HCT116 (cell line): ENCODE measurements at regions not wholly inside any gene's neighbourhood (a gene's known extent, or its start where the extent isn't known, plus 50 kb on each side); places are given as distances from the start of the nearest gene placed in this dataset.

Source experiments
- ATAC-seq: fragments of 200-7000 bp; cut with Tn5 transposase; 2 replicates; pipeline ENCODE4 v1.9.1; 2020; ENCODE audit warnings: mild to moderate bottlenecking, moderate library complexity
- BruUV-seq: library from RNA; stranded (reverse); fragments of 400-500 nt; replicated peaks from 2 replicates; lab custom pipeline; 2021; lab: Mats Ljungman, UMichigan
- CTCF ChIA-PET: fragments of 300-600 bp; sonication (Branson Sonifier 250); formaldehyde crosslinking; loops from one replicate; lab custom pipeline; 2021; ENCODE audit warnings: antibody characterized with exemption; lab: Charles Lee
- POLR2A ChIA-PET: fragments of 300-600, 350-600 bp; sonication (Branson Sonifier 250); formaldehyde crosslinking; loops from one replicate; lab custom pipeline; 2021; ENCODE audit warnings: antibody characterized with exemption; lab: Charles Lee
- RAD21 ChIA-PET, 2 experiments: fragments of 300-600 bp; sonication (Branson Sonifier 250); formaldehyde crosslinking; loops; one replicate each; lab custom pipeline; 2023; ENCODE audit warnings: low total read pairs in 2 of 2; ENCODE audit not compliant: uncharacterized antibody in 2 of 2, unreplicated experiment in 2 of 2, low non-redundant PET in 1 of 2; lab: Charles Lee
- DNase-seq: peaks from one replicate; pipeline ENCODE4 v3.0.0-alpha.2; 2010; ENCODE audit warnings: low read depth, low spot score
- H2AFZ ChIP-seq: fragments of 200-600 bp; shearing (Covaris generic), sonication (generic); 2 replicates; pipeline ENCODE4 v1.6.1; 2017; ENCODE audit warnings: low read depth, mixed run types, mixed read lengths, antibody characterized with exemption, low read length; ENCODE audit not compliant: poor library complexity, severe bottlenecking
- H3K27ac ChIP-seq: 2 replicates; pipeline ENCODE4 v1.5.1; 2012; ENCODE audit warnings: low read depth, low read length
- H3K27me3 ChIP-seq: fragments of 200-600 bp; sonication (generic); 2 replicates; pipeline ENCODE4 v1.6.1; 2016; ENCODE audit warnings: mixed run types, low read length, mixed read lengths; ENCODE audit not compliant: insufficient read depth
- H3K36me3 ChIP-seq, 2 experiments: fragments of 200-500 bp in 1 of 2; fragments of 200-600 bp in 1 of 2; sonication (Bioruptor generic) in 1 of 2; sonication (generic) in 1 of 2; 2 replicates each; pipeline versions ENCODE4 v1.5.1 to v1.6.1; 2014 to 2016; ENCODE audit warnings: low read length in 2 of 2, inconsistent platforms in 1 of 2, mixed read lengths in 1 of 2, mixed run types in 1 of 2; ENCODE audit not compliant: insufficient read depth in 2 of 2, control insufficient read depth in 1 of 2
- H3K4me1 ChIP-seq, 2 experiments: fragments of 200-600 bp in 1 of 2; sonication (generic) in 1 of 2; 2 replicates each; pipeline versions ENCODE4 v1.5.1 to v1.6.1; 2012 to 2017; ENCODE audit warnings: low read length in 2 of 2, inconsistent platforms in 1 of 2, mild to moderate bottlenecking in 1 of 2, mixed read lengths in 1 of 2, mixed run types in 1 of 2, moderate library complexity in 1 of 2; ENCODE audit not compliant: insufficient read depth in 2 of 2, control insufficient read depth in 1 of 2
- H3K4me2 ChIP-seq: fragments of 200-600 bp; sonication (generic); 2 replicates; pipeline ENCODE4 v1.6.1; 2017; ENCODE audit warnings: mixed run types, low read length, mixed read lengths
- H3K4me3 ChIP-seq, 2 experiments: fragments of 200-600 bp in 1 of 2; sonication (generic) in 1 of 2; replicated peaks in 1 of 2; 2 replicates each; pipeline ENCODE4 v1.5.1; 2011 to 2016; ENCODE audit warnings: low read length in 2 of 2, control low read depth in 1 of 2, low read depth in 1 of 2, mild to moderate bottlenecking in 1 of 2, mixed read lengths in 1 of 2, mixed run types in 1 of 2
- H3K79me2 ChIP-seq: fragments of 200-600 bp; sonication (generic); 2 replicates; pipeline ENCODE4 v1.6.1; 2017; ENCODE audit warnings: mild to moderate bottlenecking, mixed run types, low read length, moderate library complexity, mixed read lengths; ENCODE audit not compliant: insufficient read depth
- H3K9ac ChIP-seq: fragments of 200-600 bp; sonication (generic); 2 replicates; pipeline ENCODE4 v1.6.1; 2016; ENCODE audit warnings: low read length, mixed read lengths
- H3K9me2 ChIP-seq: fragments of 200-600 bp; sonication (generic), shearing (Covaris generic); 2 replicates; pipeline ENCODE4 v1.6.1; 2017; ENCODE audit warnings: mixed run types, mild to moderate bottlenecking, moderate library complexity; ENCODE audit not compliant: insufficient read depth
- H3K9me3 ChIP-seq, 2 experiments: fragments of 200-500 bp in 1 of 2; fragments of 200-600 bp in 1 of 2; sonication (Bioruptor generic) in 1 of 2; sonication (generic) in 1 of 2; 2 replicates each; pipeline ENCODE4 v1.6.1; 2014 to 2017; ENCODE audit warnings: low read length in 2 of 2, mixed read lengths in 2 of 2, inconsistent platforms in 1 of 2, low read depth in 1 of 2, mild to moderate bottlenecking in 1 of 2, mixed run types in 1 of 2, moderate library complexity in 1 of 2; ENCODE audit not compliant: control insufficient read depth in 1 of 2, insufficient read depth in 1 of 2
- H4K20me1 ChIP-seq: fragments of 200-600 bp; sonication (generic), shearing (Covaris generic); 2 replicates; pipeline ENCODE4 v1.6.1; 2017; ENCODE audit warnings: mixed run types, mild to moderate bottlenecking, moderate library complexity; ENCODE audit not compliant: insufficient read depth
- CBX3 ChIP-seq: IDR thresholded peaks from 2 replicates; pipeline ENCODE4 v1.6.1; 2012; ENCODE audit warnings: low read depth
- CEBPB ChIP-seq: IDR thresholded peaks from 2 replicates; pipeline ENCODE4 v1.6.1; 2012; ENCODE audit warnings: low read depth
- CTCF ChIP-seq, 3 experiments: fragments of 200-600 bp in 1 of 3; sonication (generic) in 1 of 3; IDR thresholded peaks in 2 of 3; conservative IDR thresholded peaks in 1 of 3; 2 replicates each; pipeline ENCODE4 v1.5.1; 2012 to 2017; ENCODE audit warnings: low read depth in 2 of 3, low read length in 2 of 3, antibody characterized with exemption in 1 of 3, borderline replicate concordance in 1 of 3, control low read depth in 1 of 3, mild to moderate bottlenecking in 1 of 3, mixed read lengths in 1 of 3, mixed run types in 1 of 3, moderate library complexity in 1 of 3; ENCODE audit not compliant: insufficient read depth in 1 of 3
- EGR1 ChIP-seq: IDR thresholded peaks from 2 replicates; pipeline ENCODE4 v1.6.1; 2012; ENCODE audit warnings: low read depth
- ELF1 ChIP-seq: IDR thresholded peaks from 2 replicates; pipeline ENCODE4 v1.6.1; 2012; ENCODE audit warnings: low read depth, borderline replicate concordance
- EZH2 ChIP-seq: fragments of 200-600 bp; sonication (generic); IDR thresholded peaks from 2 replicates; pipeline ENCODE4 v1.6.1; 2017; ENCODE audit warnings: antibody characterized with exemption, mixed run types
- FOSL1 ChIP-seq: IDR thresholded peaks from 2 replicates; pipeline ENCODE4 v1.6.1; 2012; ENCODE audit warnings: low read depth
- POLR2A ChIP-seq: IDR thresholded peaks from 2 replicates; pipeline ENCODE4 v1.7.0; 2011; ENCODE audit warnings: borderline replicate concordance; ENCODE audit not compliant: insufficient read depth, insufficient read length; ENCODE audit errors: extremely low read depth
- POLR2AphosphoS5 ChIP-seq: IDR thresholded peaks from 2 replicates; pipeline ENCODE4 v1.6.1; 2011; ENCODE audit warnings: mild to moderate bottlenecking, low read depth, low read length, moderate library complexity
- RAD21 ChIP-seq: IDR thresholded peaks from 2 replicates; pipeline ENCODE4 v1.6.1; 2012; ENCODE audit warnings: low read depth, mild to moderate bottlenecking
- REST ChIP-seq: IDR thresholded peaks from 2 replicates; pipeline ENCODE4 v1.6.1; 2012; ENCODE audit warnings: low read depth
- SIN3A ChIP-seq: IDR thresholded peaks from 2 replicates; pipeline ENCODE4 v1.6.1; 2012; ENCODE audit warnings: low read depth
- SP1 ChIP-seq: IDR thresholded peaks from 2 replicates; pipeline ENCODE4 v1.6.1; 2012; ENCODE audit warnings: low read depth
- SRF ChIP-seq: IDR thresholded peaks from 2 replicates; pipeline ENCODE4 v1.6.1; 2012; ENCODE audit warnings: low read depth
- TCF7L2 ChIP-seq: IDR thresholded peaks from 2 replicates; pipeline ENCODE4 v1.7.0; 2011; ENCODE audit warnings: borderline replicate concordance, inconsistent platforms; ENCODE audit not compliant: insufficient read depth, insufficient read length; ENCODE audit errors: extremely low read depth
- ZBTB33 ChIP-seq: IDR thresholded peaks from 2 replicates; pipeline ENCODE4 v1.6.1; 2011; ENCODE audit warnings: mild to moderate bottlenecking, low read length, moderate library complexity; ENCODE audit not compliant: insufficient replicate concordance; ENCODE audit errors: extremely low read depth
- ZFX ChIP-seq: fragments of 450-650 bp; IDR thresholded peaks from 2 replicates; pipeline ENCODE4 v1.6.1; 2017
- ZNF274 ChIP-seq: fragments of 200-500 bp; sonication (Bioruptor generic); IDR thresholded peaks from 2 replicates; pipeline ENCODE4 v1.6.1; 2014; ENCODE audit warnings: mild to moderate bottlenecking, low read depth, low read length, inconsistent platforms
- intact Hi-C: fragments of 100-400 bp; cut with micrococcal nuclease; formaldehyde crosslinking; loops from 2 replicates; pipeline ENCODE4 v1.10.0; 2022
- TF ChIP-seq, protein P1 (sequence below): IDR thresholded peaks from 2 replicates; pipeline ENCODE4 v1.6.1; 2012

- intact Hi-C loops = no loop called here
- POLR2A ChIA-PET = no interaction called here
- ATAC-seq = no peak
Measured at GRCh38 chr6:6709106-6709505, 120.6 kb downstream of the LY86 start.

More at GRCh38 chr6:6709106-6709505, 120.6 kb downstream of the LY86 start:
- ChIA-PET CTCF (no interaction called here), RAD21 (no interaction called here)
- DNase-seq = no peak
- Histone ChIP-seq H4K20me1 (no peaks in the 10 kb centered on the region), H3K36me3 (no peaks in the 10 kb centered on the region), H2AFZ (no peak overlapping the region), H3K79me2 (no peaks in the 10 kb centered on the region), H3K4me3 (no peak overlapping the region), H3K27ac (no peak overlapping the region), H3K4me2 (no peak overlapping the region), H3K9me2 (no peaks in the 10 kb centered on the region), H3K4me1 (peaks cover 7 to 25% of the 10 kb centered on the region in 2 experiments), H3K9me3 (no peaks in the 10 kb centered on the region), H3K27me3 (no peaks in the 10 kb centered on the region), H3K9ac (no peak overlapping the region)
- no TSS peak for BruUV-seq
- TF ChIP-seq ELF1 (no peak), SP1 (no peak), SRF (no peak), REST (no peak), ZBTB33 (no peak), EZH2 (no peak), POLR2AphosphoS5 (no peak), CEBPB (no peak), SIN3A (no peak), RAD21 (no peak), EGR1 (no peak), ZFX (no peak), FOSL1 (no peak), CBX3 (no peak), POLR2A (no peak), CTCF (IDR thresholded peaks at IDR 0.05 in 2 of 3, conservative IDR thresholded peaks at IDR 0.05 in 1 of 3; ENCODE audit: borderline replicate concordance in 1 of 3, insufficient read depth in 1 of 3, low read depth in 2 of 3, low read length in 2 of 3) (no peak), TCF7L2 (no peak), ZNF274 (no peak)
- TF ChIP-seq, protein P1, sequence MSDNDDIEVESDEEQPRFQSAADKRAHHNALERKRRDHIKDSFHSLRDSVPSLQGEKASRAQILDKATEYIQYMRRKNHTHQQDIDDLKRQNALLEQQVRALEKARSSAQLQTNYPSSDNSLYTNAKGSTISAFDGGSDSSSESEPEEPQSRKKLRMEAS = no peak
